CD4-positive, alpha-beta T cell (primary cell): ENCODE measurements at regions not wholly inside any gene's neighbourhood (a gene's known extent, or its start where the extent isn't known, plus 50 kb on each side); places are given as distances from the start of the nearest gene placed in this dataset.

Source experiments
- ATAC-seq: fragments of 200-7000 bp; cut with Tn5 transposase; one replicate; pipeline ENCODE4 v1.10.0; 2022; ENCODE audit warnings: mild to moderate bottlenecking; ENCODE audit not compliant: poor library complexity
- CTCF ChIA-PET: fragments of 350-600 bp; sonication (Branson Sonifier 250); formaldehyde crosslinking; loops from one replicate; lab custom pipeline; 2021; ENCODE audit warnings: antibody characterized with exemption, inconsistent platforms; lab: Charles Lee
- POLR2A ChIA-PET: fragments of 350-600 bp; sonication (Branson Sonifier 250); formaldehyde crosslinking; loops from one replicate; lab custom pipeline; 2021; ENCODE audit warnings: antibody characterized with exemption, inconsistent platforms; lab: Charles Lee
- DNase-seq, 14 experiments: peaks; one replicate each; pipeline ENCODE4 v3.0.0-alpha.2; 2013 to 2020; ENCODE audit warnings: mixed read lengths in 2 of 14
- H3K27ac ChIP-seq, 2 donors: one replicate each; pipeline versions ENCODE4 v1.5.1 to v1.7.0; 2013; ENCODE audit warnings: low read length in 2 of 2, low read depth in 1 of 2, mild to moderate bottlenecking in 1 of 2
- H3K27me3 ChIP-seq, 2 experiments: 1 replicate in 1 of 2; 2 replicates in 1 of 2; pipeline versions ENCODE4 v1.6.1 to v1.7.0; 2013; ENCODE audit warnings: low read length in 2 of 2, control low read depth in 1 of 2, mild to moderate bottlenecking in 1 of 2, moderate library complexity in 1 of 2; ENCODE audit not compliant: insufficient read depth in 2 of 2, control insufficient read depth in 1 of 2
- H3K36me3 ChIP-seq: one replicate; pipeline ENCODE4 v1.6.1; 2013; ENCODE audit warnings: low read length, control low read depth; ENCODE audit not compliant: insufficient read depth
- H3K4me1 ChIP-seq: one replicate; pipeline ENCODE4 v1.6.1; 2013; ENCODE audit warnings: low read length, control low read depth; ENCODE audit not compliant: insufficient read depth
- H3K4me3 ChIP-seq: one replicate; pipeline ENCODE4 v1.5.1; 2013; ENCODE audit warnings: mild to moderate bottlenecking, low read length, moderate library complexity
- H3K9me3 ChIP-seq, 2 experiments: 1 replicate in 1 of 2; 2 replicates in 1 of 2; pipeline versions ENCODE4 v1.6.1 to v1.7.0; 2013; ENCODE audit warnings: low read length in 2 of 2, mild to moderate bottlenecking in 2 of 2, control low read depth in 1 of 2, moderate library complexity in 1 of 2; ENCODE audit not compliant: control insufficient read depth in 1 of 2, insufficient read depth in 1 of 2
- H3K27ac Mint-ChIP-seq: one replicate; pipeline ENCODE4 v1.8.0; 2020; ENCODE audit warnings: mixed read lengths
- H3K27me3 Mint-ChIP-seq: one replicate; pipeline ENCODE4 v1.8.0; 2021; ENCODE audit warnings: mixed read lengths
- H3K36me3 Mint-ChIP-seq: one replicate; pipeline ENCODE4 v1.8.0; 2021; ENCODE audit warnings: low read depth, mixed read lengths
- H3K4me1 Mint-ChIP-seq: one replicate; pipeline ENCODE4 v1.8.0; 2021; ENCODE audit warnings: low read depth, mixed read lengths
- H3K4me3 Mint-ChIP-seq: one replicate; pipeline ENCODE4 v1.8.0; 2020; ENCODE audit warnings: mild to moderate bottlenecking, mixed read lengths
- H3K9me3 Mint-ChIP-seq: one replicate; pipeline ENCODE4 v1.8.0; 2020; ENCODE audit warnings: mixed read lengths
- intact Hi-C, 2 experiments: fragments of 100-400 bp; cut with DNase I in 1 of 2; cut with micrococcal nuclease in 1 of 2; formaldehyde crosslinking; loops; one replicate each; pipeline versions ENCODE4 v1.15.1 to v1.9.0; 2023 to 2025; cut with DNase I, micrococcal nuclease
- TF ChIP-seq, protein P1 (sequence below): fragments of 200-600 bp; IDR thresholded peaks from one replicate; pipeline ENCODE4 v1.8.0; 2022; ENCODE audit warnings: antibody characterized with exemption, mild to moderate bottlenecking

- Histone ChIP-seq H3K9me3 (no peaks in the 10 kb centered on the region), H3K36me3 (no peaks in the 10 kb centered on the region), H3K27me3 (no peaks in the 10 kb centered on the region), H3K27ac (no peak overlapping the region), H3K4me3 (no peak overlapping the region), H3K4me1 (no peaks in the 10 kb centered on the region)
- no peaks in the 10 kb centered on the region for H3K4me1 Mint-ChIP-seq
- TF ChIP-seq, protein P1, sequence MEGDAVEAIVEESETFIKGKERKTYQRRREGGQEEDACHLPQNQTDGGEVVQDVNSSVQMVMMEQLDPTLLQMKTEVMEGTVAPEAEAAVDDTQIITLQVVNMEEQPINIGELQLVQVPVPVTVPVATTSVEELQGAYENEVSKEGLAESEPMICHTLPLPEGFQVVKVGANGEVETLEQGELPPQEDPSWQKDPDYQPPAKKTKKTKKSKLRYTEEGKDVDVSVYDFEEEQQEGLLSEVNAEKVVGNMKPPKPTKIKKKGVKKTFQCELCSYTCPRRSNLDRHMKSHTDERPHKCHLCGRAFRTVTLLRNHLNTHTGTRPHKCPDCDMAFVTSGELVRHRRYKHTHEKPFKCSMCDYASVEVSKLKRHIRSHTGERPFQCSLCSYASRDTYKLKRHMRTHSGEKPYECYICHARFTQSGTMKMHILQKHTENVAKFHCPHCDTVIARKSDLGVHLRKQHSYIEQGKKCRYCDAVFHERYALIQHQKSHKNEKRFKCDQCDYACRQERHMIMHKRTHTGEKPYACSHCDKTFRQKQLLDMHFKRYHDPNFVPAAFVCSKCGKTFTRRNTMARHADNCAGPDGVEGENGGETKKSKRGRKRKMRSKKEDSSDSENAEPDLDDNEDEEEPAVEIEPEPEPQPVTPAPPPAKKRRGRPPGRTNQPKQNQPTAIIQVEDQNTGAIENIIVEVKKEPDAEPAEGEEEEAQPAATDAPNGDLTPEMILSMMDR = no peak
- no peak overlapping the region for H3K4me3 Mint-ChIP-seq
- intact Hi-C loops = no loop called here
- DNase-seq = no peak
- no peaks in the 10 kb centered on the region for H3K36me3 Mint-ChIP-seq
- ChIA-PET CTCF (no interaction called here), POLR2A (no interaction called here)
- H3K27ac Mint-ChIP-seq = no peak overlapping the region
- peaks cover 7% of the 10 kb centered on the region for H3K9me3 Mint-ChIP-seq
- H3K27me3 Mint-ChIP-seq = no peaks in the 10 kb centered on the region
- no peak for ATAC-seq
These were observed 354.5 kb upstream of the SLC35B3 start for GRCh38 chr6:8789878-8790277.

DNA sequence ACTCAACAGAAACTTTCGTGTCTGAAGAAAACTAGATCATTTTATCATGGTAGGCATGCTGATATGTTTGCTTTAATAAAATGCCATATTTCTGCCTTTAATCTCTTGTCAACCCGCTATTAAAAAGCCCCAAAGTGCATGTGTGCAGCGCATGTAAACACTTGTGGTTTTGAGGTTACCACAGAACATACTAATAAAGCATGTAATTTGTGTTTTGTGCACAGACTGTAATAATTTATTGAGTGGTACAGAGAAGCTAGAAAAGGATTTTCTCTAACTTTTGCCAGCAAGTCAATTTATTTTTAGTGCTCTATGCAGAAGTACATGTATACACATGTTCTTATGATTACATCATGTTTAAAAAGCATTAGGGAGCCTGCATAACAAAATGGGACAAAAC, 349.9 kb upstream of the SLC35B3 start:
- ATAC-seq = no peak
- Histone ChIP-seq H3K4me3 (no peak overlapping the region), H3K27ac (no peak overlapping the region), H3K9me3 (peaks cover 0 to 3% of the 10 kb centered on the region in 2 experiments), H3K36me3 (no peaks in the 10 kb centered on the region), H3K4me1 (no peaks in the 10 kb centered on the region), H3K27me3 (no peaks in the 10 kb centered on the region)
- Mint-ChIP-seq H3K4me3 (no peak overlapping the region), H3K27ac (no peak overlapping the region), H3K27me3 (no peaks in the 10 kb centered on the region), H3K36me3 (no peaks in the 10 kb centered on the region), H3K4me1 (no peaks in the 10 kb centered on the region), H3K9me3 (peaks cover 8% of the 10 kb centered on the region)
- CTCF ChIA-PET = interaction anchor here (0.7 kb wide), 1 partner anchor 1628 kb away, joined by 3 read pairs; no protein-coding TSS in a partner anchor
- intact Hi-C loops = no loop called here
- no peak for DNase-seq
- POLR2A ChIA-PET = no interaction called here
- TF ChIP-seq, protein P1 = no peak

GRCh38 chr6:8783191-8783590, 347.8 kb upstream of the SLC35B3 start:
- intact Hi-C loops = no loop called here
- H3K9me3 ChIP-seq = peaks cover 0 to 3% of the 10 kb centered on the region in 2 experiments
- Mint-ChIP-seq H3K4me1 (no peaks in the 10 kb centered on the region), H3K27me3 (no peaks in the 10 kb centered on the region), H3K4me3 (no peak overlapping the region), H3K27ac (no peak overlapping the region), H3K9me3 (peaks cover 8% of the 10 kb centered on the region), H3K36me3 (no peaks in the 10 kb centered on the region)
- POLR2A ChIA-PET = no interaction called here
- H3K36me3 ChIP-seq = no peaks in the 10 kb centered on the region
- TF ChIP-seq, protein P1 = no peak
- H3K27me3 ChIP-seq = no peaks in the 10 kb centered on the region
- no peaks in the 10 kb centered on the region for H3K4me1 ChIP-seq
- CTCF ChIA-PET = no interaction called here
- DNase-seq = no peak
- no peak for ATAC-seq
- no peak overlapping the region for H3K27ac ChIP-seq
- no peak overlapping the region for H3K4me3 ChIP-seq
